CD1c-positive myeloid dendritic cell (primary cell): ENCODE measurements at regions not wholly inside any gene's neighbourhood (a gene's known extent, or its start where the extent isn't known, plus 50 kb on each side); places are given as distances from the start of the nearest gene placed in this dataset.

Experiments used
- DNase-seq: peaks from one replicate; pipeline ENCODE4 v3.0.0-alpha.2; 2016; ENCODE audit errors: extremely low spot score

GRCh38 chr14:65936342-65936975 lies 523.9 kb downstream of the FUT8 start:
- no peak for DNase-seq

- DNase-seq = no peak
Measured at GRCh38 chr14:65937079-65937959, 524.8 kb downstream of the FUT8 start.

GRCh38 chr14:65937960-65938316 lies 525.4 kb downstream of the FUT8 start:
- no peak for DNase-seq

GRCh38 chr14:65938738-65939137 lies 526.2 kb downstream of the FUT8 start:
- DNase-seq = no peak

GRCh38 chr14:65939184-65939583 lies 526.7 kb downstream of the FUT8 start:
- DNase-seq = no peak

GRCh38 chr14:65940056-65940735 lies 527.7 kb downstream of the FUT8 start:
- no peak for DNase-seq

- no peak for DNase-seq
Measured at GRCh38 chr14:65941091-65941490, 528.6 kb downstream of the FUT8 start.

- no peak for DNase-seq
Measured at GRCh38 chr14:65943150-65943549, 530.6 kb downstream of the FUT8 start.

- no peak for DNase-seq
Measured at GRCh38 chr14:65943916-65944410, 531.4 kb downstream of the FUT8 start.

- DNase-seq = no peak
Measured at GRCh38 chr14:65945327-65945726, 532.8 kb downstream of the FUT8 start.

- DNase-seq = no peak
Measured at GRCh38 chr14:65946494-65946893, 534.0 kb downstream of the FUT8 start.

- no peak for DNase-seq
Measured at GRCh38 chr14:65948302-65948701, 535.8 kb downstream of the FUT8 start.

- no peak for DNase-seq
Measured at GRCh38 chr14:65949711-65950516, 536.3 kb upstream of the CCDC196 start.

- DNase-seq = no peak
Measured at GRCh38 chr14:65954942-65955341, 531.2 kb upstream of the CCDC196 start.

GRCh38 chr14:65957631-65958205 lies 528.5 kb upstream of the CCDC196 start:
- DNase-seq = no peak

GRCh38 chr14:65958664-65959562 lies 527.3 kb upstream of the CCDC196 start:
- DNase-seq = peak; percentile 38

GRCh38 chr14:65959563-65960024 lies 526.6 kb upstream of the CCDC196 start:
- no peak for DNase-seq

GRCh38 chr14:65961004-65961403 lies 525.2 kb upstream of the CCDC196 start:
- peak; percentile 59 for DNase-seq

- DNase-seq = no peak
Measured at GRCh38 chr14:65962952-65963351, 523.2 kb upstream of the CCDC196 start.

GRCh38 chr14:65964366-65964765 lies 521.8 kb upstream of the CCDC196 start:
- no peak for DNase-seq
